PC-9 (cell line): ENCODE measurements at regions not wholly inside any gene's neighbourhood (a gene's known extent, or its start where the extent isn't known, plus 50 kb on each side); places are given as distances from the start of the nearest gene placed in this dataset.

Experiments used
- BruUV-seq: library from RNA; stranded (reverse); fragments of 400-500 nt; replicated peaks from 2 replicates; lab custom pipeline; 2021; lab: Mats Ljungman, UMichigan
- CTCF ChIA-PET: fragments of 300-600 bp; sonication (Branson Sonifier 250); formaldehyde crosslinking; loops from one replicate; lab custom pipeline; 2022; ENCODE audit warnings: antibody characterized with exemption; lab: Charles Lee
- POLR2A ChIA-PET: fragments of 300-600 bp; sonication (Branson Sonifier 250); formaldehyde crosslinking; loops from one replicate; lab custom pipeline; 2022; ENCODE audit warnings: antibody characterized with exemption; ENCODE audit not compliant: unreplicated experiment; lab: Charles Lee
- DNase-seq, 2 experiments: peaks; one replicate each; pipeline versions ENCODE4 v3.0.0 to v3.0.0-alpha.2; 2015 to 2022; ENCODE audit warnings: mixed read lengths in 1 of 2
- H2AFZ ChIP-seq: fragments of 200-600 bp; sonication (generic); 2 replicates; pipeline ENCODE4 v1.8.1; 2017; ENCODE audit warnings: antibody characterized with exemption
- H3F3A ChIP-seq: fragments of 200-600 bp; sonication (generic); 2 replicates; pipeline ENCODE4 v1.8.1; 2017; ENCODE audit warnings: antibody characterized with exemption, mild to moderate bottlenecking, low read depth; ENCODE audit not compliant: insufficient read depth
- H3K27ac ChIP-seq: fragments of 200-600 bp; sonication (generic); 2 replicates; pipeline ENCODE4 v1.6.1; 2016; ENCODE audit warnings: mixed run types
- H3K27me3 ChIP-seq: fragments of 200-600 bp; sonication (generic); 2 replicates; pipeline ENCODE4 v1.6.1; 2016; ENCODE audit warnings: low read depth, mixed run types; ENCODE audit not compliant: insufficient read depth
- H3K36me3 ChIP-seq: fragments of 200-600 bp; sonication (generic); 2 replicates; pipeline ENCODE4 v1.6.1; 2016; ENCODE audit warnings: low read depth, mixed run types
- H3K4me1 ChIP-seq: fragments of 200-600 bp; sonication (generic); replicated peaks from 2 replicates; pipeline ENCODE4 v1.6.1; 2016; ENCODE audit warnings: mixed run types; ENCODE audit not compliant: insufficient read depth
- H3K4me2 ChIP-seq: fragments of 200-600 bp; sonication (generic); 2 replicates; pipeline ENCODE4 v1.6.1; 2017; ENCODE audit warnings: mixed run types
- H3K4me3 ChIP-seq: fragments of 200-600 bp; sonication (generic); 2 replicates; pipeline ENCODE4 v1.6.1; 2016; ENCODE audit warnings: mixed run types
- H3K79me2 ChIP-seq: fragments of 200-600 bp; sonication (generic); 2 replicates; pipeline ENCODE4 v1.6.1; 2017; ENCODE audit warnings: low read depth, mixed run types
- H3K9me2 ChIP-seq: fragments of 200-600 bp; sonication (generic); 2 replicates; pipeline ENCODE4 v1.8.1; 2017; ENCODE audit warnings: mild to moderate bottlenecking; ENCODE audit not compliant: insufficient read depth
- H3K9me3 ChIP-seq: fragments of 200-600 bp; sonication (generic); 2 replicates; pipeline ENCODE4 v1.8.1; 2016; ENCODE audit warnings: low read depth; ENCODE audit not compliant: insufficient read depth
- H4K20me1 ChIP-seq: fragments of 200-600 bp; sonication (generic); 2 replicates; pipeline ENCODE4 v1.8.1; 2017; ENCODE audit not compliant: insufficient read depth
- EZH2 ChIP-seq: fragments of 200-600 bp; sonication (generic); IDR thresholded peaks from 2 replicates; pipeline ENCODE4 v1.8.0; 2017; ENCODE audit warnings: antibody characterized with exemption, low read depth
- intact Hi-C: fragments of 100-400 bp; cut with micrococcal nuclease; formaldehyde crosslinking; loops from one replicate; pipeline ENCODE4 v1.10.0; 2022; ENCODE audit not compliant: unreplicated experiment
- TF ChIP-seq, protein P1 (sequence below): fragments of 200-600 bp; sonication (generic); conservative IDR thresholded peaks from 2 replicates; pipeline ENCODE4 v1.6.1; 2017; ENCODE audit warnings: mixed run types, antibody characterized with exemption, mild to moderate bottlenecking, moderate library complexity

DNA sequence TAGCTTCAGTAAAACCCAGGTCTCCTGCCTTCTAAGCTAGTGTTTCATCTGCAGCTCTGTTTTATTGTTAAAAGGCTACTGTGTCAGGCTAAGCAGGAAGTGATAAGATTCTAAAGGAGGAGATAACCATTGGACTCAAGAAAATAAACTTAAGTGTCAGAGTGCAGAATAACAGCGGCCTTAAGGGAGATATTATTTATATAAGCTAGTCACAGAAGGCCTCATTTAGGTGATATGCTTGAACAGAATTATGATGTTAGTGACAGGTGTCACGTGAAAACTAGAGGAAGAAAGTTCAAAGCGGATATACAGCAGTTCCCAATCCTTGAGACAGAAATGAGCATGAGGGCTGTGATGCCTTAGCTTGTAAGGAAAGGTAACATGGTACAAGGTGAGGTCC, 373.4 kb downstream of the FOXG1 start:
- H3K9me2 ChIP-seq = no peaks in the 10 kb centered on the region
- H2AFZ ChIP-seq = no peak overlapping the region
- no peaks in the 10 kb centered on the region for H3F3A ChIP-seq
- no peaks in the 10 kb centered on the region for H3K79me2 ChIP-seq
- no peaks in the 10 kb centered on the region for H4K20me1 ChIP-seq
- H3K4me3 ChIP-seq = no peak overlapping the region
- H3K9me3 ChIP-seq = no peaks in the 10 kb centered on the region
- ChIA-PET CTCF (no interaction called here), POLR2A (interaction anchor here (0.6 kb wide), 1 partner anchor 333 kb away, joined by 4 read pairs; no protein-coding TSS in a partner anchor)
- no peaks in the 10 kb centered on the region for H3K27me3 ChIP-seq
- no peak overlapping the region for H3K4me2 ChIP-seq
- TF ChIP-seq, protein P1, sequence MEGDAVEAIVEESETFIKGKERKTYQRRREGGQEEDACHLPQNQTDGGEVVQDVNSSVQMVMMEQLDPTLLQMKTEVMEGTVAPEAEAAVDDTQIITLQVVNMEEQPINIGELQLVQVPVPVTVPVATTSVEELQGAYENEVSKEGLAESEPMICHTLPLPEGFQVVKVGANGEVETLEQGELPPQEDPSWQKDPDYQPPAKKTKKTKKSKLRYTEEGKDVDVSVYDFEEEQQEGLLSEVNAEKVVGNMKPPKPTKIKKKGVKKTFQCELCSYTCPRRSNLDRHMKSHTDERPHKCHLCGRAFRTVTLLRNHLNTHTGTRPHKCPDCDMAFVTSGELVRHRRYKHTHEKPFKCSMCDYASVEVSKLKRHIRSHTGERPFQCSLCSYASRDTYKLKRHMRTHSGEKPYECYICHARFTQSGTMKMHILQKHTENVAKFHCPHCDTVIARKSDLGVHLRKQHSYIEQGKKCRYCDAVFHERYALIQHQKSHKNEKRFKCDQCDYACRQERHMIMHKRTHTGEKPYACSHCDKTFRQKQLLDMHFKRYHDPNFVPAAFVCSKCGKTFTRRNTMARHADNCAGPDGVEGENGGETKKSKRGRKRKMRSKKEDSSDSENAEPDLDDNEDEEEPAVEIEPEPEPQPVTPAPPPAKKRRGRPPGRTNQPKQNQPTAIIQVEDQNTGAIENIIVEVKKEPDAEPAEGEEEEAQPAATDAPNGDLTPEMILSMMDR = no peak
- no peak for TF ChIP-seq EZH2
- intact Hi-C loops = no loop called here
- H3K36me3 ChIP-seq = no peaks in the 10 kb centered on the region
- DNase-seq = no peak
- H3K4me1 ChIP-seq = no peaks in the 10 kb centered on the region
- H3K27ac ChIP-seq = no peak overlapping the region
- no TSS peak for BruUV-seq

DNA sequence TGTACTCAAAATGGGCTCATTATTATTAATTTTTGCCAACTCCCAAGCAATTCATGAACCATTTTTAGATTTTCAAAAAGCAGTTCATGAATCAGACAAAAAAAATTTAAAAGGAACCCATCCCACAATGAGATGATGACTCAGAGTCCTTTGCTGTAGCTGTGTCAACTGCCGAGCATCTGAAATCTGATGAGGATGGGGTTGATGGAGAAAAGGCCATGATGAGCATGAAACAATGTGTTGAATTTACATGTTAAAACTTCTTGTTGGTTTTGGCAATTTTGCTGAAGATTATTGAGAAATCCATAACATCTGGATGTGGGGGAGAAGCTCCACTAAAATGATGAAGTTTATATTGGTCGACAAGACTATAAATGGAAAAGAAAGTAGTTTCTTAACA, 378.0 kb downstream of the FOXG1 start:
- no peak for DNase-seq
- H3F3A ChIP-seq = no peaks in the 10 kb centered on the region
- ChIA-PET CTCF (no interaction called here), POLR2A (no interaction called here)
- H3K4me3 ChIP-seq = no peak overlapping the region
- no peaks in the 10 kb centered on the region for H3K9me3 ChIP-seq
- no TSS peak for BruUV-seq
- no peak overlapping the region for H3K4me2 ChIP-seq
- no peaks in the 10 kb centered on the region for H3K36me3 ChIP-seq
- H3K4me1 ChIP-seq = no peaks in the 10 kb centered on the region
- no peak for TF ChIP-seq EZH2
- TF ChIP-seq, protein P1 = no peak
- H3K27me3 ChIP-seq = no peaks in the 10 kb centered on the region
- intact Hi-C loops = no loop called here
- H4K20me1 ChIP-seq = no peaks in the 10 kb centered on the region
- H3K9me2 ChIP-seq = no peaks in the 10 kb centered on the region
- no peaks in the 10 kb centered on the region for H3K79me2 ChIP-seq
- H3K27ac ChIP-seq = no peak overlapping the region
- H2AFZ ChIP-seq = no peak overlapping the region

DNA sequence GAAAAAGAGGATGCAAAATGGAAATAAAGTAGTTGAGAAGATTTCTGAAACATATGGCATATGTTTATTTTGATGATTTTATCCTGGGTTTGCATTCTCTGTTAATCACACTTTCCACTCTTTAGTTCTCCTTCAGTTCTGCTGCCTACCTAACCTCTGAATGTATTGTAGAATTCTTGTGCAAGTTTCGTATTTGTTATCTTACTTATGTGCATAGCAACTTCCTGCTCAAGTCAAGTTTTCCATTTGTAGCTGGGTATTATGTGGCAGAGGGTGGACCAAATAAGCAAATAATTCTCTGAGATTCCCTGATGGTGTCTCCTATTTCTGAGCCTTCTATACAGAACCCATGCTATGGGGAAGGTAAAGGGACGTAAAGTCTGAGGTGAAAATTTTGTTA, 381.6 kb downstream of the FOXG1 start:
- H3K4me2 ChIP-seq = no peak overlapping the region
- H3K9me2 ChIP-seq = no peaks in the 10 kb centered on the region
- H3K36me3 ChIP-seq = no peaks in the 10 kb centered on the region
- no peak overlapping the region for H3K27ac ChIP-seq
- no peak for TF ChIP-seq EZH2
- TF ChIP-seq, protein P1 = no peak
- no TSS peak for BruUV-seq
- H3K4me3 ChIP-seq = no peak overlapping the region
- CTCF ChIA-PET = no interaction called here
- H3F3A ChIP-seq = no peaks in the 10 kb centered on the region
- no peaks in the 10 kb centered on the region for H3K9me3 ChIP-seq
- no peaks in the 10 kb centered on the region for H3K79me2 ChIP-seq
- H2AFZ ChIP-seq = no peak overlapping the region
- no peaks in the 10 kb centered on the region for H3K27me3 ChIP-seq
- no peak for DNase-seq
- H4K20me1 ChIP-seq = no peaks in the 10 kb centered on the region
- POLR2A ChIA-PET = no interaction called here
- intact Hi-C loops = no loop called here
- H3K4me1 ChIP-seq = no peaks in the 10 kb centered on the region
